Cardiac muscle cell (in vitro differentiated cells and primary cell): ENCODE measurements at regions not wholly inside any gene's neighbourhood (a gene's known extent, or its start where the extent isn't known, plus 50 kb on each side); places are given as distances from the start of the nearest gene placed in this dataset.
"Not testable (repeated sequence)": the region's sequence is repeated elsewhere in the genome, so short reads cannot be mapped to it uniquely, and the experiment has no call there.

Experiments used
- DNase-seq, 2 donors: peaks; one replicate each; pipeline versions ENCODE4 v3.0.0 to v3.0.0-alpha.2; 2010 to 2017; ENCODE audit warnings: low read depth in 1 of 2, low spot score in 1 of 2
- H3K27ac ChIP-seq: fragments of 200-600 bp; sonication (generic); 2 replicates; pipeline ENCODE4 v1.5.1; 2016
- H3K27me3 ChIP-seq: fragments of 200-600 bp; sonication (generic); 2 replicates; pipeline ENCODE4 v1.6.0; 2016; ENCODE audit warnings: control low read depth
- H3K36me3 ChIP-seq: fragments of 200-600 bp; sonication (generic); 2 replicates; pipeline ENCODE4 v1.5.1; 2016; ENCODE audit warnings: control low read depth
- H3K4me1 ChIP-seq: fragments of 200-600 bp; sonication (generic); 2 replicates; pipeline ENCODE4 v1.8.1; 2017; ENCODE audit warnings: low read depth, mild to moderate bottlenecking, mixed run types
- H3K4me3 ChIP-seq: fragments of 200-600 bp; sonication (generic); 2 replicates; pipeline ENCODE4 v1.5.1; 2016; ENCODE audit warnings: mild to moderate bottlenecking
- H3K9me3 ChIP-seq: fragments of 200-600 bp; sonication (generic); 2 replicates; pipeline ENCODE4 v1.5.1; 2017; ENCODE audit warnings: low read depth, mild to moderate bottlenecking, control low read depth

GRCh38 chrX:89350024-89350423, 571.7 kb upstream of the TGIF2LX start:
- not testable (repeated sequence) for H3K27me3 ChIP-seq

GRCh38 chrX:89369904-89370303, 551.8 kb upstream of the TGIF2LX start:
- not testable (repeated sequence) for H3K27ac ChIP-seq, H3K36me3 ChIP-seq, H3K4me3 ChIP-seq, H3K4me1 ChIP-seq, H3K9me3 ChIP-seq, H3K27me3 ChIP-seq, DNase-seq

More at GRCh38 chrX:89350024-89350423, 571.7 kb upstream of the TGIF2LX start:
- H3K4me1 ChIP-seq, H3K27ac ChIP-seq, H3K36me3 ChIP-seq, H3K4me3 ChIP-seq, H3K9me3 ChIP-seq: not testable (repeated sequence)
- peak in 1 of 2 donors; percentile 21 for DNase-seq

- DNase-seq, H3K36me3 ChIP-seq, H3K27me3 ChIP-seq, H3K4me3 ChIP-seq, H3K4me1 ChIP-seq, H3K27ac ChIP-seq, H3K9me3 ChIP-seq: not testable (repeated sequence)
Observed at GRCh38 chrX:89393004-89393403, 528.7 kb upstream of the TGIF2LX start.

- H3K27me3 ChIP-seq, H3K27ac ChIP-seq, H3K4me1 ChIP-seq, H3K9me3 ChIP-seq, H3K36me3 ChIP-seq, DNase-seq, H3K4me3 ChIP-seq: not testable (repeated sequence)
Observed at GRCh38 chrX:89402818-89403217, 518.9 kb upstream of the TGIF2LX start.

GRCh38 chrX:89405148-89405547, 516.6 kb upstream of the TGIF2LX start:
- peak in 1 of 2 donors; percentile 0 for DNase-seq
- H3K27me3 ChIP-seq, H3K9me3 ChIP-seq, H3K36me3 ChIP-seq, H3K27ac ChIP-seq, H3K4me3 ChIP-seq, H3K4me1 ChIP-seq: not testable (repeated sequence)

GRCh38 chrX:89416930-89417329, 504.8 kb upstream of the TGIF2LX start:
- not testable (repeated sequence) for H3K4me1 ChIP-seq, DNase-seq, H3K4me3 ChIP-seq, H3K27ac ChIP-seq, H3K27me3 ChIP-seq, H3K9me3 ChIP-seq, H3K36me3 ChIP-seq

GRCh38 chrX:89432652-89433231, 489.0 kb upstream of the TGIF2LX start:
- H3K4me3 ChIP-seq, H3K27me3 ChIP-seq, H3K36me3 ChIP-seq, H3K27ac ChIP-seq, DNase-seq, H3K9me3 ChIP-seq, H3K4me1 ChIP-seq: not testable (repeated sequence)
